22Rv1 (cell line): ENCODE measurements at regions not wholly inside any gene's neighbourhood (a gene's known extent, or its start where the extent isn't known, plus 50 kb on each side); places are given as distances from the start of the nearest gene placed in this dataset.

ENCODE experiments used
- ZFX ChIP-seq: fragments of 450-650 bp; IDR thresholded peaks from 2 replicates; pipeline ENCODE4 v1.6.1; 2017; ENCODE audit warnings: antibody characterized with exemption, borderline replicate concordance
- TF ChIP-seq, protein P1 (sequence below): fragments of 450-650 bp; IDR thresholded peaks from 2 replicates; pipeline ENCODE4 v1.5.1; 2017; ENCODE audit warnings: mild to moderate bottlenecking

DNA sequence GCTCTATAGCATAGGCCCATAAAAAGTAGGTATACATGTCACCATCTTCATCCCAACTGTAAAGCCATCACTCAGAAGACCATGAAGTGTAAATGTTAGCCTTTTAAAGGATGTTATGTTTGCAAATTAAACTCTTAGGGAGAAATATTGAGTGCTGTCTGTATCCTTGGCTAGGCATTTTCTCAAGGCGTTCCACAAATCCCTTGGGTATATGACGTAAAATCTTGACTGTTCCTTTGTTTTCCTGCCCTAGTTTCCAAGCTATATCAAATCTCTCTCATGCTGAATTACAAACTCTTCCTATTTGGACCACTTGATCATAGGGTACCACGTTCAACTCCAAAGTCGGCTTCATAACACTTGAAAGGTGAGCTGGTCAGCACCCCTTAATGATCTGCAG, 486.2 kb downstream of the HDGFL1 start:
- TF ChIP-seq, protein P1, sequence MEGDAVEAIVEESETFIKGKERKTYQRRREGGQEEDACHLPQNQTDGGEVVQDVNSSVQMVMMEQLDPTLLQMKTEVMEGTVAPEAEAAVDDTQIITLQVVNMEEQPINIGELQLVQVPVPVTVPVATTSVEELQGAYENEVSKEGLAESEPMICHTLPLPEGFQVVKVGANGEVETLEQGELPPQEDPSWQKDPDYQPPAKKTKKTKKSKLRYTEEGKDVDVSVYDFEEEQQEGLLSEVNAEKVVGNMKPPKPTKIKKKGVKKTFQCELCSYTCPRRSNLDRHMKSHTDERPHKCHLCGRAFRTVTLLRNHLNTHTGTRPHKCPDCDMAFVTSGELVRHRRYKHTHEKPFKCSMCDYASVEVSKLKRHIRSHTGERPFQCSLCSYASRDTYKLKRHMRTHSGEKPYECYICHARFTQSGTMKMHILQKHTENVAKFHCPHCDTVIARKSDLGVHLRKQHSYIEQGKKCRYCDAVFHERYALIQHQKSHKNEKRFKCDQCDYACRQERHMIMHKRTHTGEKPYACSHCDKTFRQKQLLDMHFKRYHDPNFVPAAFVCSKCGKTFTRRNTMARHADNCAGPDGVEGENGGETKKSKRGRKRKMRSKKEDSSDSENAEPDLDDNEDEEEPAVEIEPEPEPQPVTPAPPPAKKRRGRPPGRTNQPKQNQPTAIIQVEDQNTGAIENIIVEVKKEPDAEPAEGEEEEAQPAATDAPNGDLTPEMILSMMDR, result no peak
- no peak for TF ChIP-seq ZFX
